HG03432 (cell line): ENCODE measurements at regions not wholly inside any gene's neighbourhood (a gene's known extent, or its start where the extent isn't known, plus 50 kb on each side); places are given as distances from the start of the nearest gene placed in this dataset.
"Not testable (repeated sequence)": the region's sequence is repeated elsewhere in the genome, so short reads cannot be mapped to it uniquely, and the experiment has no call there.

Source experiments
- ATAC-seq: cut with Tn5 transposase; IDR thresholded peaks from one replicate; pipeline ENCODE4 v1.9.1; 2021; ENCODE audit warnings: mild to moderate bottlenecking, moderate library complexity; ENCODE audit not compliant: unreplicated experiment

DNA sequence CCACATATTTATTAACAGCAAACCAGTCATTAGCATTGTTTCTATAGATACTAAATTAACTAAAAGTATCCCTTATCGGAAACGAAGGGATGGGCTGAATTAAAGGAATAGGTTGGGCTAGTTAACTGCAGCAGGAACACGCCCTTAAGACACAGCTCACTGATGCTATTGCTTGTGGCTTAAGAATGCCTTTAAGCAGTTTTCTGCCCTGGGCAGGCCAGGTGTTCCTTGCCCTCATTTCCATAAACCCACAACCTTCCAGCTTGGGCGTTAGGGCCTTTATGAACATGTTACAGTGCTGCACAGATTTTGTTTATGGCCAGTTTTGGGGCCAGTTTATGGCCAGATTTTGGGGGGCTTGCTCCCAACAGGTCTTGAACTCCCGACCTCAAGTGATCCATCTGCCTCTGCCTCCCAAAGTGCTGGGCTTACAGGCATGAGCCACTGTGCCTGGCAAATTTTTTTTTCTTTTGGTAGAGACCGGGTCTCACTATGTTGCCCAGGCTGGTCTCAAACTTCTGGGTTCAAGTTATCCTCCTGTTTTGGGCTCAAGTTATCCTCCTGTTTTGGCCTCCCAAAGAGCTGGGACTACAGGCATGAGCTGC, 90.1 kb upstream of the GRIN2A start:
- not testable (repeated sequence) for ATAC-seq

DNA sequence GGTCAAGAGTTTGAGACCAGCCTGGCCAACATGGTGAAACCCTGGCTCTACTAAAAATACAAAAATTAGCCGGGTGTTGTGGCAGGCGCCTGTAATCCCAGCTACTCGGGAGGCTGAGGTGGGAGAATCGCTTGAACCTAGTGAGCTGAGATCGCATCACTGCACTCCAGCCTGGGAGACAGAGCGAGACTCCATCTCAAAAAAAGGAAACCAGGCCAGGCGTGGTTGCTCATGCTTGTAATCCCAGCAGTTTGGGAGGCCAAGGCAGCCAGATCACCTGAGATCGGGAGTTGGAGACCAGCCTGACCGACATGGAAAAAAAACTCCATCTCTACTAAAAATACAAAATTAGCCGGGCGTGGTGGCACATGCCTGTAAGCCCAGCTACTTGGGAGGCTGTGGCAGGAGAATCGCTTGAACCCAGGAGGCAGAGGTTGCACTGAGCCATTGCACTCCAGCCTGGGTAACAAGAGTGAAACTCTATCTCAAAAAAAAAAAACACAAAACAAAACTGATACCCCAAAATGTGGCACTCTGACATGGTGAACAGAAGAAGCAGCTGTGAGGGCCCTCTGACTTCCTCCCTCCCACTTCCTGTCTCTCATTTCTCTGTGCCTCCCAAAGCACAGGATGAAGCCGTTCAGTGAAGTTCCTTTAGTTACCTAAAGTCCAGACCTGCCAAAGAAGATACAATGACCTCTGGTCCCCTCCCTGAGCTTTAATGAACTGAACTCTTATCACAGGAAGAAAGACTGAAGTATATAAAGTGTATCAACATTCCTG, 93.2 kb upstream of the GRIN2A start:
- peak; percentile 89 for ATAC-seq

DNA sequence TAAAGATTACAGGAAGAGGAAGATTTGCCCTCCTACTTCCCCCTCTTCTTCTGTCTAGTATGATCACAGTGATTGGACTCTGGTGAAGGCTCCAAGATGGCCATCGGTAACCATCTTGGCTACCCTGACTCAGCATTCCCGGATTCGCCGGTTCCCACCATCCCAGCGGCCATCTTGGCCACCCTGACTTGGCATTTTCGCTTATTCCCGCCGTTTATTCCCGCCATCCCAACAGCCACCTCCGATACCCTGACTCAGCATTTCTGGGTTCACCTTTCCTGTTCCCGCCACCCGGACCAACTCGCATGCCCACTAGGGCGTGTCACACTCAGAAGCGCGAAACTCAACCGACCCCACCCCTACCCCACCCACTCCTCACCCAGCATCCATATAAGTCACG, 95.4 kb upstream of the GRIN2A start:
- ATAC-seq, result no peak

DNA sequence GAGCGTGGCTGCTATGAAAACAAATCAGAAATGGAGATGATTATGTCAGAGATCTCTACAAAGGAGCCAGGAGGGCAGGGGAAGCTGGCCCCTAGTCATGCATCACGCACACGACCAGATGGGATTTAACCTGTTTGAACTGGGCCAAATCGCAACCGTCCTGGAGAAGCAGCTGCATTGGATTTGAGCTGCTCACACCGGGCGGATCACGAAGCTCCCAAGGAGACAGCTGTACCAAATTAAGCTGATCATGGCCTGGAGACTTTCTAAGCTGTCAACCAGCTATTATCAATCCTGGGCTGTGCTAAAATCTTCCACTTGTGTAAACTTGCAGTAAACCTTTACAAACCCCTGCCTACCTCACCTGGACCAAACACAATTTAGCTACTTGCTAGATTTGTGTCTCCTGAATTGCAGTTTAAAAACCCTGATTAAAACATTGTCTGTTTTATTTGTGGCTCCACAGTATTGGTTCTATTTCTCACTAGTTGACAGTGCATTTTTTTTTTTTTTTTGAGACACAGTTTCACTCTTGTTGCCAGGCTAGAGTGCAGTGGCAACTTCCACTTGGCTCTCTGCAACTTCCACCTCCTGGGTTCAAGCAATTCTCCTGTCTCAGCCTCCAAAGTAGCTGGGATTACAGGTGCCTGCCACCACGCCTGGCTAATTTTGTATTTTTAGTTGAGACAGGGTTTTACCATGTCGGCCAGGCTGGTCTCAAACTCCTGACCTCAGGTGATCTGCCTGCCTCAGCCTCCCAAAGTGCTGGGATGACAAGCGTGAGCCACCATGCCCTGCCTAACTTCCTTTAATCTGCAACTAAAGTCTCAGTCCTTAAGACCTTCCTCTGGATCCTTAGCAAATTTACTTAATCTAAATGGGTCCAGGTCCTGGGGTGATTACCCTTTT, 98.3 kb upstream of the GRIN2A start:
- no peak for ATAC-seq

DNA sequence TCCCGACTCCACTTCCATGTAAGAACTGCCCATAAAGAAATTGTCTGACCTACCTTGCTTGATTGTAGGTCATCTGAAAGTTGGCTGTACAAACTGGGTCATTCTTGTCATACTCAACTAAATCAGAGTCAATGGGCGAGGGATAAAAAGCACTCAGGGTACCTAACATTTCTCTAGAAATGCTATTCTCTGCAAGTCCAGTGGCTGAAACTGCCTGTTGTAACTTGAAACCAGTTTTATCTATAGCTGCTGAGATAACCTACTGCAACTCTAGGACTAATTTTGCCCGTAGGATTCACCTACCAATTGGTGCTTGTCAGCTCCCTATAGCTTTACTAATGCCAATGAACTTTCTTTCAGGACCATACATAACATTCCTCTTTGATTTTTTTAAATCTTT, 100.1 kb upstream of the GRIN2A start:
- ATAC-seq, result no peak

DNA sequence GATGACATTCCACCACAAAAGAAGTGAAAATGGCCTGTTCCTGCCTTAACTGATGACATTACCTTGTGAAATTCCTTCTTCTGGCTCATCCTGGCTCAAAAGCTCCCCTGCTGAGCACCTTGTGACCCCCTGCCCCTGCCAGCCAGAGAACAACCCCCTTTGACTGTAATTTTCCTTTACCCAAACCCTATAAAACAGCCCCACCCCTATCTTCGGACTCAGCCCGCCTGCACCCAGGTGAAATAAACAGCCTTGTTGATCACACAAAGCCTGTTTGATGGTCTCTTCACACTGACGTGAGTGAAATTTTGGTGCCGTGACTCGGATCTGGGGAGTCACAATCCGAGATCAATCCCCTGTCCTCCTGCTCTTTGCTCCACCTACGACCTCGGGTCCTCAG, 101.0 kb upstream of the GRIN2A start:
- ATAC-seq, result not testable (repeated sequence)

DNA sequence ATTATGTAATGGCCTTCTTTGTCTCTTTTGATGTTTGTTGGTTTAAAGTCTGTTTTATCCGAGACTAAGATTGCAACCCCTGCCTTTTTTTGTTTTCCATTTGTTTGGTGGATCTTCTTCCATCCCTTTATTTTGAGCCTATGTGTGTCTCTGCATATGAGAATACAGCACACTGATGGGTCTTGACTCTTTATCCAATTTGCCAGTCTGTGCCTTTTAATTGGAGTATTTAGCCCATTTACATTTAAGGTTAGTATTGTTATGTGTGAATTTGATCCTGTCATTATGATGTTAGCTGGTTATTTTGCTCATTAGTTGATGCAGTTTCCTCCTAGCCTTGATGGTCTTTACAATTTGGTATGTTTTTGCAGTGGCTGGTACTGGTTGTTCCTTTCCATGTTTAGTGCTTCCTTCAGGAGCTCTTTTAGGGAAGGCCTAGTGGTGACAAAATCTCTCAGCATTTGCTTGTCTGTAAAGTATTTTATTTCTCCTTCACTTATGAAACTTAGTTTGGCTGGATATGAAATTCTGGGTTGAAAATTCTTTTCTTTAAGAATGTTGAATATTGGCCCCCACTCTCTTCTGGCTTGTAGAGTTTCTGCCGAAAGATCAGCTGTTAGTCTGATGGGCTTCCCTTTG, 95.3 kb upstream of the ATF7IP2 start:
- not testable (repeated sequence) for ATAC-seq

DNA sequence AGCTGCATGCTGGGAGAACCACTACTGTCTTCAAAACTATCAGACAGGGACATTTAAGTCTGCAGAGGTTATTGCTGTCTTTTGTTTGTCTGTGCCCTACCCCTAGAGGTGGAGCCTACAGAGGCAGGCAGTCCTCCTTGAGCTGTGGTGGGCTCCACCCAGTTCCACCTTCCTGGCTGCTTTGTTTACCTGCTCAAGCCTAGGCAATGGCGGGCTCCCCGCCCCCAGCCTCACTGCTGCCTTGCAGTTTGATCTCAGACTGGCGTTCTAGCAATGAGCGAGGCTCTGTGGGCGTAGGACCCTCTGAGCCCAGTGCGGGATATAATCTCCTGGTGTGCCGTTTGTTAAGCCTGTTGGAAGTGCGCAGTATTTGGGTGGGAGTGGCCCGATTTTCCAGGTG, 93.7 kb upstream of the ATF7IP2 start:
- ATAC-seq, result not testable (repeated sequence)

DNA sequence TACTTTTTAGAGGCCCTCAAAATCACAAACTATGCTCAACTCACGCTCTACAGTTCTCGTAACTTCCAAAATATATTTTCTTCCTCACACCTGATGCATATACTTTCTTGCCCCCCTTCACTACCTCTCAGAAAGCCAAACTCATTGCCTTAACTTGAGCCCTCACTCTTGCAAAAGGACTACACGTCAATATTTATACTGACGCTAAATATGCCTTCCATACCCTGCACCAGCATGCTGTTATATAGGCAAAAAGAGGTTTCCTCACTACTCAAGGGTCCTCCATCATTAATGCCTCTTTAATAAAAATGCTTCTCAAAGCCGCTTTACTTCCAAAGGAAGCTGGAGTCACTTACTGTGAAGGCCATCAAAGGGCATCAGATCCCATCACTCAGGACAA, 92.9 kb upstream of the ATF7IP2 start:
- ATAC-seq, result not testable (repeated sequence)

DNA sequence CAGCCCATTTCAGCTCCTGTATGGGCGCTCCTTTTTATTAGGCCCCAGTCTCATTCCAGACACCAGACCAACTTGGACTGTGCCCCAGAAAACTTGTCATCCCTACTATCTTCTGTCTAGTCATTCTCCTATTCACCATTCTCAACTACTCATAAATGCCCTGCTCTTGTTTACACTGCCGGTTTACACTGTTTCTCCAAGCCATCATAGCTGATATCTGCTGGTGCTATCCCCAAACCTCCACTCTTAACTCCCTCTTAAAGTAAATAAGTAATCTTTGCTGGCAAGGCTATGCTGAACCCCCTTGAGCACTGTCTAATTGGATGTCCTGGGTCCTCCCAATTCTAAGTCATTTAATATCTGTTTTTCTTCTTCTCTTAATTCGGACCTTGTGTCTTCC, 91.7 kb upstream of the ATF7IP2 start:
- ATAC-seq, result not testable (repeated sequence)

DNA sequence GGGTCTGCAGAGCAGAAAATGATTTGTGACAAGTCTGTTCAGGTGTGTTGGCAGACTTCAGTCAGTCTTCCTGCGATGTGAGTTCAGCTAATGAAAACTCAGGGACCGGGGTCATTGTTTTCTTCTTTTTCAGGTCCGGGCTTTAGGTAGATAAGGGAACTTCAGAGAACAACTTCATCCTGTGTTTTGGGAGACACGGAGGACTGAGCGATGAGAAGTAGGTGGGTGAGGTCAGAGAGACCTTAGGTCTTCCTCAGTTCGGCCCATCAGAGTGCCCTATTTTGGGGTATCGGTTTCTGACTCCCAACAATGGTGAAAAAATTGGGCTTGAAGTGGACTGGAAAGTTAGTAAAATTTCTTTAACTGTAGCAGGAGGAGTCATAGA, 88.9 kb upstream of the ATF7IP2 start:
- peak; percentile 37 for ATAC-seq

DNA sequence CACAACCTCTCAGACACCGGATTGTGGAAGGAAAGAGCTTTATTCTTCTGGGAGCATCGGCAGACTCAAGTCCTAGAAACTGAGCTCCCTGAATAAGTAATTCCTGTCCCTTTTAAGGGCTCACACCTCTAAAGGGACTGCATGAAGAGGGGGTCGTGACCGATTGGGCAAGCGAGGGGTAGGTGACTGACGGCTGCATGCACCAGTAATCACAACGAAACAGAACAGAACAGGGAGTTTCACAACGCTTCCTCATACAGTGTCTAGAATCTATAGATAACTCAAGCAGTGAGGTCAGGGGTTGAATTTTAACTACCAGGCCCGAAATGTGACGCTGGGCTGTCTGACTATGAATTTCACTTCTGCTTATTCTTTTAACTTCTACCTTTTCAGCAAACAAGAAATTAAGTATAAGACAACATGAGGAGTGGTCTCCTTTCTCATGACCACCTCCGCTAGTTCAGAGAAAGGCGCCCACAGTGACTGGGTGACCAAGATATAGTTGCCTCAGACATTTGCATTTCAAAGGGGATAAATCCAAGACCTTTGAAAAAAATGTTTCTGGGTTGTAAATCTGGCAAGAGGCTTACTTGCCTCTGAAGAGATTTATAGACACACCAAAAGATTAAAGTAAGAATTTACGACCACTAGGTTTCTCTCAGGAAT, 88.4 kb upstream of the ATF7IP2 start:
- peak; percentile 98 for ATAC-seq

DNA sequence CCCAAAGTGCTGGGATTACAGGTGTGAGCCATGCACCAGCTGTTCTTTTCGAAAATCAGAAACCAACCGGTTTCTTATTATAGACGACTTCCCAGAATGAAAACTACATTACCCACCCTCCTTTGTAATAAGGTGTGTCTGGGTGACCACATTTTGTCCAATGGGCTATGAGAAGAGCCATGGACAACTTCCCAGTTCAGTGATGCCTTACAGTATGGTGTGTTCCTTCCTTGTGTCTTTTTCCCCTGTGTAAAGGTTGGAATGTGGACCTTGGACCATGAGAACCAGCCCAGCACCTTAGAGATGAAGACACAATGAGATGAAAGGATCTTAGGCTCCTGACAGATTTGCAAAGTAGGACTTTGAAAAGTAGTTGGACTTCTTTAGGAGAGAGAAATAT, 85.0 kb upstream of the ATF7IP2 start:
- no peak for ATAC-seq

DNA sequence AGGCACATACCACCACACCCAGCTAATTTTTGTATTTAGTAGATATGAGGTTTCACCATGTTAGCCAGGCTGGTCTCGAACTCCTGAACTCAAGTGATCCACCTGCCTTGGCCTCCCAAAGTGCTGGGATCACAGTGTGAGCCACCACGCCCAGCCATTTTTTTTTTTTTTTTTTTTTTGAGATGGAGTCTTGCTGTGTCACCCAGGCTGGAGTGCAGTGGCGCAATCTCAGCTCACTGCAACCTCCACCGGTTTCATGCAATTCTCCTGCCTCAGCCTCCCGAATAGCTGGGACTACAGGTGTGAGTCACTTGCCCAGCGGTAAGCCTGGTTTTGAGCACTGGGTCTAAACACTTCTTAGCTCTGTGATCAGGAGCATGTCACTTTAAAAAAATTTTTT, 84.3 kb upstream of the ATF7IP2 start:
- not testable (repeated sequence) for ATAC-seq

DNA sequence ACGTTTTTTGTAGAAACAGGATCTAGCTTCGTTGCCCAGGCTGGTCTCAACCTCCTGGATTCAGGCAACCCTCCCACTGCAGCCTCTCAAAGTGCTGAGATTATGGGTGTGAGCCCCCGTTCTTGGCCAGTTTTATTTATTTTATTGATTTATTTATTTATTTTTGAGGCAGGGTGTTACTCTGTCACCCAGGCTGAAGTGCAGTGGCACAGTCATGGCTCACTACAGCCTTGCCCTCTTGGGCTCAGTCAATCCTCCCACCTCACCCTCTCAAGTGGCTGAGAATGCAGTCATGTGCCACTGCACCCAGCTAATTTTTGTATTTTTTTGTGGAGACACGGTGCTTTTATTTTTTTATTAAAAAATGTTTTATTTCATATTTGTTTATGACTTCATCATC, 79.9 kb upstream of the ATF7IP2 start:
- ATAC-seq, result no peak

DNA sequence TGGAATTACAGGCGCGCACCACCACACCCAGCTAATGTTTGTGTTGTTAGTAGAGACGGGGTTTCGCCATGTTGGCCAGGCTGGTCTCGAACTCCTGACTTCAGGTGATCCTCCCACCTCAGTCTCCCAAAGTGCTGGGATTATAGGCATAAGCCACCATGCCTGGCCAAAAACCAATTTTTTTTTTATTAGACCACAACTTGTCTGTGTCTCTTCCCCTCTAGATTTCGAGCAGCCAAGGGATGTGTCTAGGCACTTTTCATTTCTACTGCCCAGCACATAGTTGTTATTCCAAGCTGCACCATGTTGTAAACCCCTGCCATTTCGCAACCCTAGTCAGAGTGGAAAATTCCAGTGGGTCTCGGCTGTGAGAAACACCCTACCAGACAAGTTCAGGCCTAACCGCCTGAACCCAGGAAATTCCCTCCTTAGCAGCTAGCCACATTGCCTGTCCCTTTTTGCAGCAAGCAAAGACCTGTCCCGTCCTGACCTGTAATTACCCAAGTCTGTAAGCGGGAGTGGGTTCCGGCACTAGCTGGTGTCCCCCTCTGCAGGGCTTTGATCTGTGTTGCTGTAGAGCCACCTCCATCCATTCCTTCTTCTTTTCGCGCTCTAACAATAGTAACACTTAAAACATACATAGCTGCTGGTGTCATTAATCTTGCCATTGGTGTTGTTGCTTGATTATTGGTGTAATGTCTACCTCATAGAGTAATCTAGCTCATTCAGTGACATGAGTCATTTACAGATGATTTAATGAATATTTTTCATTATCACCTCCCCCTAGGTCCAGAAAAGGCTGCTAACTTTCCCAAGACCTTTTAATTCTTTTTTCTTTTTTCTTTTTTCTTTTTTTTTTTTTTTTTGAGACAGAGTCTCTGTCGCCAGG, 77.3 kb upstream of the ATF7IP2 start:
- ATAC-seq, result no peak

DNA sequence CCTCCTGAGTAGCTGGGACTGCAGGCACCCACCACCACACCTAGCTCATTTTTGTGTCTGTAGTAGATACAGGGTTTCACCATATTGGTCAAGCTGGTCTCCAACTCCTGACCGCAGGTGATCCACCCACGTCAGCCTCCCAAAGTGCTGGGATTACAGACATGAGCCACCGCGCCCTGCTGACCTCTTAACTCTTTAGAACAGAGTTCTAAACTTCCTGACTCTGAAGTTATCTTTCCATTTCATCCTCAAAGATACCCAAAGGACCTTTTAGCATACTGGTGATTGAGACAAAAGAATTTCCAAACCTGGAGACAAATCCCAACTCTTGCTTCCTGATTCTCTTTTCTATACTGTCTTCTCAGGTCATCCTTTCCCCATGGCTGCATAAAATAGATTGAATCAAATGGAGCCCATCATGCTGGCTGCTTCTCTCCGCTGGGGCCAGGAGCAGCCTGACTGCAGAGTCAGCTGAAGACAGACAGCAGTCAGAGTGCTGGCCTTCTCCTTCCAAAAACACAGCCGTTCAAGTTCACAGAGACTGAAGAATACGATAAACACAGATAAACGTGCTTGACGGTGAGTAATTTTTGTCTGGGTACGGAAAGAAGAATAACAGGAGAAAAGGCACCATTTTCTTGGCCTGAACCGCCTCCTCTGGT, 76.5 kb upstream of the ATF7IP2 start:
- ATAC-seq, result no peak

DNA sequence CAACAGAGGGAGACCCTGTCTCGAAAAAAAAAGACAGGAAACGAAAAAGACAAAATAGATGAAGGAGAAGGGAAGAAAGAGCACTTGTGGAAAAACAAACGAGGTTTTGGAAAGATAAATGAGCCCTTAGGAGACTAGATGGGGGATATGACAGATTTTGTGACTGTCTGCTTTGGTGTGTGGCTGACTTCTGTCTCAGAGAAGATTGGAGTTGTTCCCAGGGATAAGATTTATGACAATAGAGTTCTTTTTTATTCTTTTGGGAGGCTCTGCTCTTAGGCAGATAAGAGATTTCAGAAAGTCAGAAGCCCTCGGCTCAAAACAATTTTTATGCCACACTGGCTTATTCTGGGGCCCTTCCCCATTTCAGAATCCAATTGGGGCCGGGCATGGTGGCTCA, 73.9 kb upstream of the ATF7IP2 start:
- no peak for ATAC-seq
